Smooth muscle cell of the brain vasculature (primary cell): ENCODE measurements at regions not wholly inside any gene's neighbourhood (a gene's known extent, or its start where the extent isn't known, plus 50 kb on each side); places are given as distances from the start of the nearest gene placed in this dataset.
A peak's percentile ranks its signal among the peaks of the same experiment; 100 is the strongest.
"Not testable (repeated sequence)": the region's sequence is repeated elsewhere in the genome, so short reads cannot be mapped to it uniquely, and the experiment has no call there.

ENCODE experiments used
- DNase-seq: peaks from one replicate; pipeline ENCODE4 v3.0.0-alpha.2; 2012; ENCODE audit warnings: low read depth, low spot score

DNA sequence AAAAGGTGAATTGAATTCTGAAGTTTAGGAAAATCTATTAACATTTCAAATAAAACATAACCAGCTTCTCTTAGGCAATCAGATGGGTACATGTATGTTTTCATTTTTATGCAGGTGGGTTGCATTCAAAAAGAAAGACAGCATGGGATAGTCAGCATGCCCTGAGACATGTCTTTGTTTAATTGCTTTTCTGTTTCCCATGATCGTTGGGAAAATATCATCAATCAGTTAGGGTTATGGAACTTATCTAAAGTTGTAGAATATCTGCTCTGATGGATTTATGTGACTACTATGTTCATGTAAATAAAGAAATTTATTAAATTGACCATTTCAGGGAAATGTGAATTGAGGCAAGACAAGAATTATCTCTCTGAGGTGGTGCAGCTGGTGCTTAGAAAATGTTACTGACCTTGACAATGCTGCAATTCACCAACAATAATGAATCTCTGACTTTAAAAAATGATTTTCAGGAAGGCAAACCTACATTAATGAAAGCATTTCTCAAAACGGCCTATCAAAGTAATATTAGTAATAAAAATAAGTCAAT lies 112.7 kb downstream of the RFPL4B start:
- no peak for DNase-seq

DNA sequence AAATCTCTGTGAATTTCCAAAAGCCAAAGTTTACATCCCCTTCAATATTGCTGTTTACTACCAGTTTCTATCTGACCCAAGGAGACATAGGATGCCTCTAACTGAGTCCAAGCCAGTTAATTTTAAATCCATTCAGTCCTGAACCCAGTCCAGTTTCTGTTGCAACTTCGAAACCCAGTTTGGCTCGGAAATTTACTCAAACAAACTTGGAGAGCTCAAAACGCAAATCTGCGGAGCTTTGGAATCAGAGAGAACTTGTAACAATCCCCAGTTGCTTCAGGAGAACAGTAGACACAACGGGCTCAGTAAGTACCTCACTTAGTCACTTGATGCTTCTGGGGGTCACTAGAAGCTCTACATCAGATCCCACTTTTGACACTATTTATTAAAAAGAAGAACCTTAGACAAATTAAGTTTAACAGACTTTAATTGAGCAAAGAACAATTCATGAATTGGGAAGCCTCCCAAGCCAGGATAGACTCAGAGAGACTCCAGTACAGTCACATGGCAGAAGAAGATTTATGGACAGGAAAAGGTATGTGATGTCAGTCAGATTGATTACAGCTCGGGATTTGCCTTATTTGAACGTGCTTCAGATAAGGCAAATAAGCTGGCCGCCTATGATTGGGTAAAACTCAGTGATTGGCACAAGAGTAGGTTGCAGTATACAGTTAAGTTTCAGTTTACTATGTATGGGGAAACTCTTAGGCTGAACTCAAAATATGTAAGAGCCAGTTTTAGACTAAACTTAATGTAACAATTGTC lies 118.0 kb downstream of the RFPL4B start:
- DNase-seq: no peak

DNA sequence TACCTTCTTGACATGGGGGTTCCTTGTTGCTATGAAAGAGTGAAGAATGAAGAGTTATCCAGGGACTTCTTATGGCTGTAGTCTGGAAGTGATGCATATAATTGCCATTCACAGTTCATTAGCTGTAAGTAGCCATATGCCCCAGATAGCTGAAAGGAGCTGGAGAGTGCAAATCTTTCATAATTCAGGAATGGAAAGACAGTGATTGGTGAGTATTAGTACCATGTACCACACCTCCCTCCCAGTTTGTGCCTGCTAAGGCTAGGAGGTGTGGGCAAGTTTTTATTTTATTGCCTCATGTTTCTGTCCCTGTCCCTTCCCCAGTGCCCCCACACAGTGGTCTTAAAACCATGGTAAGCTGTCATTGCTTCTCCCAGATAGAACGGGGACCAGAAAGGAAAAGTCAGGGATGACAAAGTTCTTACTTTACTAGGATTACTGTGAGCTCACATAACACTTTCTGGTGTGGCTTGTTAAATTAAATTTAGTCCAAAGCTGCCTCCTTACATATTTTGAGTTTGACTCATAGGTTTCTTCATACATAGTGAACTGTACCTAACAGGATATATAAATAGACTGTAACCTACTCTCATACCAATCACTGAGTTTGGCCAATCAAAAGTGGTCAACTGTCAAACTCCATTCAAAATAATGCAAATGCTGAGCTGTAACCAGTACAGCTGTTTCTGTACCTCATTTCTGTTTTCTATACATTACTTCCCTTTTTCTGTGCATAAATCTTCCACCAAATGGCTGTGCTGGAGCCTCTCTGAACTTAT lies 119.4 kb downstream of the RFPL4B start:
- no peak for DNase-seq

DNA sequence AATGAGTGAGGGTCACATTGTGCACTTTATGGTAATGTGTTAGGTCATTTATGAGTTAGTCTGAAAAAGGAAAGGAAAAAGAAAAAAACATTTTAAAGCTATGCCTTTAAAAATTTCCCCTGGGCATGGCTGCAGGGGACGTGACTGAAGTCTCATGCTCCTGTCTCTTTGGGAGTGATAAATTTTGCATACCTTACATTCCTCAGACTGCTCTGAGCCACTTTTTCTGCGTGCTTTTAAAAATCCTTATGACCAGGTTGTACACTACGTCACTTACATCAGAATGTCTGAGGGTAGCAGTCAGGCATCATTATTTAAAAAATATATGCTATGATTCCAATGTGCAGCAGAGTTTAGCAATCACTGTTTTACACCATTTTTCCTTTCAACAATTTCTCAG lies 121.2 kb downstream of the RFPL4B start:
- no peak for DNase-seq

DNA sequence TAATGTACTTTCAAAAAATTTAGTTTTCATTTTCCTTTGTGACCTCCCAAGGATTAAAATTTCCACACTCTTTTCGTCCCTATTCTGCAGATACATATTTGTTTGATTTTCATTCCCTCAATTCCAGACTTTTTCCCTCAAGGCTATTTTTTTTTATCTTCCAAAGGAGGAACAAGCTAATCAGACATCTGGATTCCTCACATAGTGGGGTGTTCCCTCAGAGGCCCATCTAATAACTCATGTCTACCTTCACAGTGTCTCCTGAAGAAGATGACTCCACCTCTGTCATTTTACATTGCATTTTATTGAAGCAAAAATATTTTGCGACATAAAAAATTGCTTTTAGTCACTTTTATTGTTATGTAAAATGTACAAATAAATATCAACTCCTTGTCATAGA lies 122.2 kb downstream of the RFPL4B start:
- no peak for DNase-seq

DNA sequence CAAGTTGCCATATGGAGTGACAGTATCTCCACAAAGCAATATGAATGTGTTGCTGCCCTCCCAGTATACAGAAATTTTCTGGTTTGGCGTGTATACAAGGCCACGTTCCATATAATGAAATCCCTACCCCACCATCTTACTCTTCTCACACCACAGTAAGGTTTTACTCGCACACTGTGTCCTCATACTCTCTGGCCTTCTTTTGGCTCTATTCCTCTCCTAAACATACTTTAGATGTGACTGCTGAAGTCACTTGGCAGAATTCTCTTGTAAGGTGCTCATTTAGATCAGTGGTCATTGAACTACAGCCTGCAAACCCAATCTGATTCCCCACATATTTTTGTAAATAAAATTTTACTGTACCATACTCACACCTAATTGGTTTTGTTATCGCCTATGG lies 123.2 kb downstream of the RFPL4B start:
- no peak for DNase-seq

DNA sequence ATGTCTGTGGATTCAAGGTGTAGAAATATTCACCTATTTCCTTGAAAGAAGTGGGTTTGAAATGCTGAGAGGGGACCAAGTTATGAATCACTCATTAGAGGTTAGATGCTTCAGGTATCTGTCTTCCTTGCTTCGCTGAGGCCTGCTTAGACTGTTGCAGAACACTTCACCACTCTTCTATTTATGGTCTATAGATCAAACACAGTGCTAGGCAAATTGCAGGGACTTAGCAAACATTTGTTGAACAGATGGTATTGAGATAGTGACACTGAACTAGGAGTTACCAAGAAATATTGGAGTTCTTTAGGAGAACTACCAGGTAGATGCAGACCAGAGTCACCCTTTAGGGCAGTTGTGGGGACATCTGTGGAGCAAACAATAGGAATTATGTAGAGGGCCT lies 123.8 kb downstream of the RFPL4B start:
- no peak for DNase-seq

DNA sequence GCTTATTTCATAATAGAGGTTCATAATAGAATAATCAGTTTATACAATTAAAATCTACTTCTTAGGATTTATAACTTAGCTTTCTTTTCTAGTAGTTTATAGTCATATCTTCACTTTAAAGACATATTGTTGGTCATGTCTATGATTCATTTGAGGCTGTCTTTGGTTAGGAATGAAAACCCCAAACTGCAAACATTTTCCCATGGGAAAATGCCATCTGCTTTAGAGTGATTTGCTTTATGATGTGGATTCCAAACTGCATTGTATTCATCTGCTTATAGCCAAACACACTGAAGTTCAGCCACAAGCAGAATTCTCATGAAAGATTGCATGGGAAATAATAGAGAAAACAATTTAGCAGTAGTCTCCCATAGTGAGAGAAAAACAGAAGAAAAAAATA lies 128.0 kb downstream of the RFPL4B start:
- no peak for DNase-seq

DNA sequence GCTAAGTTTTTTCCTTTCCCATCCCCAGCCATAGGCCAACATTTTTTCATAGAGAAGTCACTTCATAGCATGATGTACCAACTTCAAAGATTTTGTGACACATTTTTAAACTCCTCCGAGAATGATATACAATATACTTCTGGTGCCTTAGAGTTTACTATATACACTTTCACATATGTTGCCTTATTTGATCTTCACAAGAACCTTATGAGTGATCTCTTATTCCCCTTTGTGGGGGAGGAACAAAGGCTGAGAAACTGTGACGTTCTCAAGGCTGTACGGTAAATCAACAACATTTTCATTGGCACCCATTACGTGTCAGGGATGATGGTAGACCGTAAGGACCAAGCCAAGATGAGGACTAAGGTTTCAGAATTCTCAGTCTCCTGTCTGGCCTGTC lies 130.0 kb downstream of the RFPL4B start:
- no peak for DNase-seq

DNA sequence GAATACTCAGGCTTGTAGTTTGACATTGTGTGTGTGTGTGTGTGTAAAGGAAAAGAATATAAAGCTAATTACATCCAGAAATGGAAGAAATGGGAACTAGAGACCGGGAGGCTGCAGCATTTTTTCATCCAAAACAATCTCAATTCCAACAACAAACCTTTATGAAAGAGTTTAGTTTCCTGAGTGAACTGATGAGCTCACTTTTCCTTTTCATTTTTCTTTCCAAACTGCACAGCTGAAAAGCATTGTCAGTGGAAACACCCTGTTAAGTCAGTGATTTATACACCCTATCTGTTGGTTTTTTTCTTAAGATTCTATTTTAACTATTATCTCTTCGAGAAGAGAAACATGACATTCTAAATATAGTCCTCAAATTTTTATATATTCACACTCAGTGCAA lies 130.9 kb downstream of the RFPL4B start:
- DNase-seq: no peak

DNA sequence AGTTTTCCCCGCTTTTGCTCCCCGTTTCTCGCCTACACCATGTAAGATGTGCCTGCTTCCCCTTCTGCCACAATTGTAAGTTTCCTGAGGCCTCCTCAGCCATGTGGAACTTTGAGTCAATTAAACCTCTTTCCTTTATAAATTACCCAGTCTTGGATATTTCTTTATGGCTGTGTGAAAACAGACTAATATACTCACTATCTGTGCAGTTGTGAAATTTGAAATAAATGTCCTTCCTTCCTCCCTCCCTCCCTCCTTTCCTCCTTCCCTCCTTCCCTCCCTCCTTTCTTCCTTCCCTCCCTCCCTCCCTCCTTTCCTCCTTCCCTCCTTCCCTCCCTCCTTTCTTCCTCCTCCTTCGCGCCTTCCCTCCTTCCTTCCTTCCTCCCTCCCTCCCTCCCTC lies 132.8 kb downstream of the RFPL4B start:
- DNase-seq: not testable (repeated sequence)

DNA sequence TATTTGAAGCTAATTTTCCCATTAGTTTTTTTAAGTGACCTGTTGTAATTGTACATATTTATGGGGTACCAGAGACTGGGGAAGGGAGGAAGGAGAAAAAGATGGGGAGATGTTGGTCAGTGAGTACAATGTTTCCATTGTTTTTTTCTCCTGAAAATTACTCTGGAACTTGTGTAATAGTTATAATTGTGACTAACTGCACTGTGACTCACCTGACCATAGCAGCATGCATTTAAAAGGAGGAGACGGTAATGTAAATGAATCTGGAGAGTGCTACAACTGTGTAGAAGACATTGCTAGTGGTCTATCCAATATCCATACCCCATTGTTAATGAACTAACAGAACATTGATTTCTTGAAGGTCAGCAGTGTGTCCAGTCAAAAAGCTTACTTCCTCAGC lies 133.4 kb downstream of the RFPL4B start:
- no peak for DNase-seq

DNA sequence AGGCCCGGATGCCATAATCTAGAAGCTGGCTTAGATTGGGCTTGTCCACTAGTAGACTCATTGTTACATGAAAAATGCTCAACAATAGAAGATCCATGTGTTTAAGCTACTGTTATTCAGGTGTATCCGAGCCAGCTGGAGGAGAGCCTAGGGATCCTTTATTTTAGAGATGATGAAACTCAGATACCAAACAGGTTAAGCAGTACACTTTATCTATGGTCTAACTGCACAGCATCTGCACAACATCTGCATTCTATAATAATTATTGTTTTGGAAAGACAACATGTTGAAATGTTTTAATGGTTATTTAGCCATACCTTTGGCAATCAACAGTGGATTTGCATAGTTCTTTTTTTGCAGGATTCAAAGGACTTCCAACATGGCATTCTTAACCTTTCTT lies 134.1 kb downstream of the RFPL4B start:
- no peak for DNase-seq

DNA sequence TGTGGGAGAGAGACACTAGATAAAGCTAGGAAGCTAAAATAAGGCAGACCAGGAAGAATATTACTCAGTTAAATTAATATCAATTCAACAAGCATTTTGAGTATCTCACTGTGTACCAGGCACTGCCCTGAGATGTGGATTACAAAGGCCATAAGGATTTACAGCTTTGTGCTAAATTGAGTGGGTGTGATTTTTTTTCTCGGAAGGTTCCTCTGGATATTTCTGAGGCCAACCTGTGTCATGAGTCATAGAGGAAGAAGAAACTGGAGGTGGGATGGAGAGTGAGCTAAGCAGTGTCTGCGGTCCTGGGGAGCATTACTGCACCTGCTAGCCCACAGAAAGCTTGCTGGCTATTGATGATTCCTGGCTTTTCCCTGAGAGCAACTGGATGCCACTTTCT lies 135.2 kb downstream of the RFPL4B start:
- DNase-seq: no peak

DNA sequence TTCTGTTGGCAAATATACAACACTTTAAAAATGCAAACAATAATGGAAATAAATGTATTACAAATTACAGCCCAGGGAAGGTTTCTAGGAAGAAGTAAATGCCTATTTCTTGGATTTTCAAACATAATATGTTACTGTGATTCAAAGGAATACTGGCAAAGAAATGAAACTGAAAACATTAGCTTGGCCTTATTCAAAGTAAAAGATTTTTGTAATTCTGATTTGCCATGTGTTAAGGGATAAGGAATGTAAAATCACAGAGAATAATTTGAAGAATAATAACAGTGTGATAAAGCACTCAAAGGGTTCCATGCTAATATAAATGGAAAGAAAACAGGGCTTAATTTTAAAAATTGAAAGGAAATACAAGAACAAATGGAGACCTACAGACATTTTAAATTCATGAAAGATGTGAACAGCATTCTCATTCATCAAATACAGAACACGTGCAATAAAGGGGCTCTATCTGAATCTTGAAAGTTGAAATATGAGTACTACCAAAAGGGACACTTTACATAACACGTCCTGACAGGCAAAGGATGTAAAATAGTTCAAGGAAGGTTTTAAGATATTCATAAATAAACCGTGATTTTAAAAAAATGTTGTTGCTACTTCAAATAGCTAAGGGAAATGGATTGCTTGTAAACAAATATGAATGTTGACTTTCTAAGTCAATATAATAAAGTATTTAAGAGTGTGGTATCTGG lies 138.1 kb downstream of the RFPL4B start:
- DNase-seq: no peak

DNA sequence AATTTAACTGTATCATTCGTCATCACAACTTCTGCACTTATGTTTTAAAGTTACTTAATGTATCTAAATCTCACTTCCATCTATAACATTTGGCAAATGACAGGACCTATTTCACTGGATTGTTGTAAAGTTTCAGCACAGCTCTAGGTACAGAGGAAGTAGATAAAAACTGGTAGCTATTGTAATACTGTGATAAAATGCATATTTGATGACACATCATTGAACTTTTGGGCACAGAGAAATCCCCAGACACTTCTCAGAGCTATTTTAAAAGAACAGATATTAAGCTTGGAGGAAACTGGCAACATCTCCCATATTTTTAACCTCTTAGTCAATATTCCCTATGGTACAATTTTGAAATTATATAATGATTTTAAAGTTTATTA lies 138.7 kb downstream of the RFPL4B start:
- no peak for DNase-seq

DNA sequence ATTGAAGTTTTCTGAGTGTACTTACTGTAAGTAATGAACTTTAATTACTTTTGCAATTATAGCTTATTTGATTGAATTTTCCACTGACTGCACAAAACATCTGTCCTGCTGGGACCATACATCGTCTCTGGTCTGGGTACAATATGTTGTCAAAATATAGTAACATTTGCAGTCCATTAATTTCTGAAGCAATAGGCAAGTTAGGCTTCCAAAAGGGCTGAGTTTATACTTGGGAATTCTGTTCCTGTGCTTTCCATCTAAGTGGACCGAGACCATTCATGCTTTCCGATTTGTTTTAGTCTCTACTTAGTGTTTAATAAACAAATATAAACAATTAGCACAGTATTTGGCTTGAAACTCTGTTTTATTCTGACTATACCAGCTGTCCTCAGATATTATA lies 139.3 kb downstream of the RFPL4B start:
- no peak for DNase-seq

DNA sequence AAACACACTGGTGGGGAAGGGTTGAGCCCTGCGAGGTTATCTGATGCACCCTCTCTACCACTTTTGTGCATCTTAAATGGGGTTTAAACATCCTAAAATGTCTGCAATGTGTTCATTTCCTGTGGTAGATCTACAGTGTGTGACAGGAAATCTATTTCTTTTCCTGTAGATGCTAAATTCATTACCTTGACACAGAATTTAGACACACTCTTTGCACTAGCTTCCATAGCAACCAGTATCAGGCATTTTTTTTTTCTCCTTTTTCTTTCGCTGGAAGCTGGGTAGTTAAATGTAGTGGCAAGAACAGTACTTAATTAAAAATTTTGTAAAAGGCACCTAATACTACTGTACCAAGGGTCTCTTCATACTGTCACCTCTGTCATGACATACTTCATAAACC lies 141.1 kb downstream of the RFPL4B start:
- DNase-seq: no peak

DNA sequence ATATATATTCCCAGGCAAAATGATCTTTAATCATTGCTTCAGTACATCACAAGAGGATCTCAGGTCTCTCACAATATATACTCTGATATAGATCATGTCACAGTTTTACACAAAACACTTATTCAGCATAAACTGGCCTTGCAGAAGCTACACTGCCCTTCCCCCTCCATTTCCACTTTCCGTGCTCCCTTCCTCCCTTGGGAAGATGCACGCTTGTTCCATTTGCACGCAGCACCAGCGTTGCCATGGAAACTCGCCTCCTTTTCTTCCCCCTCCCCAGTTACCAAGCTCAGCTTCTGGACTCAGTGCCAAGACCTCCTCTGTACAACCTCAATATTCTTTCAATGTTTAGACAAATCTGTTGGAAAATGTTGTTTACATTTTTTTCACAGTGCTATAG lies 154.6 kb downstream of the RFPL4B start:
- peak; percentile 33 for DNase-seq

DNA sequence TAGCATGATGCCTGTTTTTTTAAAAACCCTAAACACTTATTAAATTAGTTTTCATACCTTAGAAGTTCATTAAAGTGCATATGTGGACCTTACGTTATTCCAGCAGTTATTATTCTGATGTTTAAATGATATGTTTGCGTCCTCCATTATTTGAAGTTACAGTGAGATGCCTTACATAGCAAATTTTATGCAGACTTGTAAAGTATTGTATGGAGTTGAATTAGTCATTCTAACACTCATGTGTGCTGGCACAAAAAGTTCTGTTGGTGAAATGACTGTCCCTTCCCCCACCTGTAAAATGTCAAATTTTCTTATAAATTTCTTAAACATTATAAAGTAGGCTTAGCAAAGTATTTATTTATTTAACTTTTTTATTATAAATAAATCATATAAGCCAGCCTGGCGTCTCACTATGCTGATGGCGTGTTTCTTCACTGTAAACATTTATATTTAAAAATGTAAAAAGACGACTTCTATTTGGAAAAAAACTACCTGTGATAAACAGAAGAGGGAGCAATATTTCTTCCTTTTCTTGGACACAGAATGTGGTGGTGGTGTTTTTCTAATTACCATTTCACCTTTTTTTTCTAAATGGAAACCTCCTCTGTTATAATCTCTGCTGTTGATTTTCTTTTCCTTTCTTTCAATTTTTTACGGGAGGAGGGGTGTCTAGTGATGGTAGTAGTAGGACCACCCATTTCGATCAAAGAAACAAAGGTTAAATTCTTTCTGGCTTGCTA lies 155.4 kb downstream of the RFPL4B start:
- DNase-seq: no peak

DNA sequence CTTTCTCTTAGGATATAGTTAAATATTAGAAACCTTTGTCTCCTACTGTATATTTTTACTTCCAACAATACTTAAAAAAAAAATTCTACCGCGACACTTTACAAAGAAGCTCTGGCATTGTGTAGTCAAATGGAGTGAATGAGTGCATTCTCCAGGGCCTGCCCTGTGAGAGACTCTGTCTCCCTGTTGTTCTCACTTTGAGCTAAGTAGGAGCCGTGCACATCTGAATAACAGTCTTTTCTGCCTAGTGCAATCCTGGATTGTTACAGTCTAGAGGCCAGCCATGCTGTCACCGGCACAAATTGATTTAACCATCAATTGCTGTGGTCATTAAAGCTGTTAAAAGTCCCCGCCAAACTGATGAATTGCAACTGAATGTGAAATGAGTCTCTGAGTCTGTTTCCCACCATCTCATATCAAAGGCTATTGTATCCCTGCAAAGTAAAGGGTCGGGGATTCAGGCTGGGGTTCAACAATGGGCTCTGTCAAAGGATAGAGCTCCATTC lies 156.0 kb downstream of the RFPL4B start:
- DNase-seq: no peak

DNA sequence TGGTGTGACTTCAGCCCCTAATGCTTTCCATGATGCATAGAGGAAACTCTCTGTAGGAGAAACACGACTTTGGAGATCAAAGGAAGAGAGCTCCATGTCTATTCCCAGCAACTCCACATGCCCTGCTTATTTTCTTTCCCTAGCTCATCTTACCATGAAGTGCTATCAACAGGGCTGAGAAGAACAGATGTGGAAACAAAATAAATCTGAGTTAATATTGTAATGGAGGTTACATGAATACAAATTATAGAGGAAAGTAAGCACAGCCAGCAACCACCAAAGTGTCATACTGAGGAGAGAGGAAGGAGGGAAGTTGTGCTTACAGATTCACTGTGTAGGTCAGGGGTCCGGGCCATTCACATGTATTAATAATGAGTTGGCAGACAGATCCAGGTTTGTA lies 157.5 kb downstream of the RFPL4B start:
- DNase-seq: peak; percentile 24
